GM18858 (cell line): ENCODE measurements at regions not wholly inside any gene's neighbourhood (a gene's known extent, or its start where the extent isn't known, plus 50 kb on each side); places are given as distances from the start of the nearest gene placed in this dataset.
"Not testable (repeated sequence)": the region's sequence is repeated elsewhere in the genome, so short reads cannot be mapped to it uniquely, and the experiment has no call there.

Source experiments
- ATAC-seq: cut with Tn5 transposase; IDR thresholded peaks from one replicate; pipeline ENCODE4 v1.9.1; 2021; ENCODE audit not compliant: unreplicated experiment

GRCh38 chr5:62077823-62078550 lies 228.0 kb upstream of the KIF2A start:
- no peak for ATAC-seq

- ATAC-seq = no peak
Measured at GRCh38 chr5:62082370-62082801, 223.6 kb upstream of the KIF2A start.

- no peak for ATAC-seq
Measured at GRCh38 chr5:62083247-62083646, 222.8 kb upstream of the KIF2A start.

GRCh38 chr5:62083661-62084060 lies 222.3 kb upstream of the KIF2A start:
- no peak for ATAC-seq

- ATAC-seq = no peak
Measured at GRCh38 chr5:62084391-62084790, 221.6 kb upstream of the KIF2A start.

GRCh38 chr5:62090953-62091352 lies 215.1 kb upstream of the KIF2A start:
- no peak for ATAC-seq

GRCh38 chr5:62093411-62093810 lies 212.6 kb upstream of the KIF2A start:
- no peak for ATAC-seq

GRCh38 chr5:62093976-62094375 lies 212.0 kb upstream of the KIF2A start:
- no peak for ATAC-seq

GRCh38 chr5:62097361-62097760 lies 208.6 kb upstream of the KIF2A start:
- ATAC-seq = no peak

GRCh38 chr5:62100201-62100600 lies 205.8 kb upstream of the KIF2A start:
- no peak for ATAC-seq

GRCh38 chr5:62103863-62104262 lies 202.1 kb upstream of the KIF2A start:
- not testable (repeated sequence) for ATAC-seq

GRCh38 chr5:62111428-62111827 lies 194.6 kb upstream of the KIF2A start:
- no peak for ATAC-seq

GRCh38 chr5:62112689-62113228 lies 193.2 kb upstream of the KIF2A start:
- ATAC-seq = no peak

GRCh38 chr5:62115014-62115413 lies 191.0 kb upstream of the KIF2A start:
- ATAC-seq = no peak

GRCh38 chr5:62124266-62124665 lies 181.7 kb upstream of the KIF2A start:
- ATAC-seq = no peak

GRCh38 chr5:62126090-62126489 lies 179.9 kb upstream of the KIF2A start:
- no peak for ATAC-seq

- no peak for ATAC-seq
Measured at GRCh38 chr5:62127098-62127736, 178.8 kb upstream of the KIF2A start.

- ATAC-seq = no peak
Measured at GRCh38 chr5:62130107-62130506, 175.9 kb upstream of the KIF2A start.

- no peak for ATAC-seq
Measured at GRCh38 chr5:62132276-62132675, 173.7 kb upstream of the KIF2A start.

- ATAC-seq = no peak
Measured at GRCh38 chr5:62133426-62133825, 172.6 kb upstream of the KIF2A start.

- no peak for ATAC-seq
Measured at GRCh38 chr5:62134811-62135210, 171.2 kb upstream of the KIF2A start.

- ATAC-seq = no peak
Measured at GRCh38 chr5:62137628-62138027, 168.4 kb upstream of the KIF2A start.
